ENCODE measurements at regions not wholly inside any gene's neighbourhood (a gene's known extent, or its start where the extent isn't known, plus 50 kb on each side); places are given as distances from the start of the nearest gene placed in this dataset.

DNA sequence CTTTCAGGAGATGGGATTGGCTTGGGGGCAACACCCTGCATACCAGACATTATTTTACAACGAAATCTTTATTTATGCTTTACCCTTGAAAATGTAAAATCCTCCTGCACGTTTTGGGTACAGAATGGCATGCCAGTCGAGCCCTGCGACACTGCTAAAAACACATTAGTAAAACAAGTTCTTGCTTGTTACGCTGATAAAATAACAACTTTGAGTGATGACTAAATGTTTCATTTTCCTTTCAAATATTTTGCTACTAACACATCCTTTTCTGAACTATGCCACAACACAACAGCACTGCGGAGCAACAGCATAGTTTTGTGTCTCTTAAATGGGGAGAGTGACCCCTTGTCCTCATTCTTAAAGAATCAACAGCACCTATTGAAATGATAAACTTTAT, 76.0 kb upstream of the SEMA3D start:
- no peaks in the 10 kb centered on the region for H4K20me1 ChIP-seq (replicated peaks; ENCODE audit: control insufficient read depth, insufficient read depth, low read length)
- no TSS peak for BruUV-seq (replicated peaks)
- ChIA-PET POLR2A (no interaction called here), CTCF (ENCODE audit: low intra/inter-chr PET ratio) (no interaction called here)
- TF ChIP-seq, protein P1, sequence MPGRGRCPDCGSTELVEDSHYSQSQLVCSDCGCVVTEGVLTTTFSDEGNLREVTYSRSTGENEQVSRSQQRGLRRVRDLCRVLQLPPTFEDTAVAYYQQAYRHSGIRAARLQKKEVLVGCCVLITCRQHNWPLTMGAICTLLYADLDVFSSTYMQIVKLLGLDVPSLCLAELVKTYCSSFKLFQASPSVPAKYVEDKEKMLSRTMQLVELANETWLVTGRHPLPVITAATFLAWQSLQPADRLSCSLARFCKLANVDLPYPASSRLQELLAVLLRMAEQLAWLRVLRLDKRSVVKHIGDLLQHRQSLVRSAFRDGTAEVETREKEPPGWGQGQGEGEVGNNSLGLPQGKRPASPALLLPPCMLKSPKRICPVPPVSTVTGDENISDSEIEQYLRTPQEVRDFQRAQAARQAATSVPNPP (IDR thresholded peaks at IDR 0.05; ENCODE audit: borderline replicate concordance, insufficient read depth, insufficient read length), result no peak
- no peak for TF ChIP-seq ETV6 (IDR thresholded peaks at IDR 0.05; ENCODE audit: borderline replicate concordance in 1 of 2, low read depth in 2 of 2, low read length in 1 of 2)
- no peak for TF ChIP-seq ETV6 (CRISPR knock-in tag; IDR thresholded peaks at IDR 0.05; ENCODE audit: borderline replicate concordance)
- no peak for TF ChIP-seq ARID3A (IDR thresholded peaks at IDR 0.05; ENCODE audit: borderline replicate concordance, low read depth, low read length)
- no peak for TF ChIP-seq NCOA4 (IDR thresholded peaks at IDR 0.05; ENCODE audit: partially characterized antibody)
- no peak for TF ChIP-seq ZC3H8 (IDR thresholded peaks at IDR 0.05)
- no peak for TF ChIP-seq EHMT2 (IDR thresholded peaks at IDR 0.05)
- no peak for TF ChIP-seq TCF15 (CRISPR knock-in tag; IDR thresholded peaks at IDR 0.05)
- TF ChIP-seq MIER1 (IDR thresholded peaks at IDR 0.05; ENCODE audit: low read depth), result no peak
- no peak for TF ChIP-seq YY1 (IDR thresholded peaks at IDR 0.05; ENCODE audit: borderline replicate concordance in 1 of 3, control insufficient read depth in 1 of 3, extremely low read depth in 1 of 3, insufficient read depth in 3 of 3, insufficient read length in 1 of 3, insufficient replicate concordance in 2 of 3, low read depth in 1 of 3, low read length in 2 of 3)
- no peak for TF ChIP-seq SMAD3 (CRISPR knock-in tag; conservative IDR thresholded peaks at IDR 0.05)
- TF ChIP-seq, protein P2, sequence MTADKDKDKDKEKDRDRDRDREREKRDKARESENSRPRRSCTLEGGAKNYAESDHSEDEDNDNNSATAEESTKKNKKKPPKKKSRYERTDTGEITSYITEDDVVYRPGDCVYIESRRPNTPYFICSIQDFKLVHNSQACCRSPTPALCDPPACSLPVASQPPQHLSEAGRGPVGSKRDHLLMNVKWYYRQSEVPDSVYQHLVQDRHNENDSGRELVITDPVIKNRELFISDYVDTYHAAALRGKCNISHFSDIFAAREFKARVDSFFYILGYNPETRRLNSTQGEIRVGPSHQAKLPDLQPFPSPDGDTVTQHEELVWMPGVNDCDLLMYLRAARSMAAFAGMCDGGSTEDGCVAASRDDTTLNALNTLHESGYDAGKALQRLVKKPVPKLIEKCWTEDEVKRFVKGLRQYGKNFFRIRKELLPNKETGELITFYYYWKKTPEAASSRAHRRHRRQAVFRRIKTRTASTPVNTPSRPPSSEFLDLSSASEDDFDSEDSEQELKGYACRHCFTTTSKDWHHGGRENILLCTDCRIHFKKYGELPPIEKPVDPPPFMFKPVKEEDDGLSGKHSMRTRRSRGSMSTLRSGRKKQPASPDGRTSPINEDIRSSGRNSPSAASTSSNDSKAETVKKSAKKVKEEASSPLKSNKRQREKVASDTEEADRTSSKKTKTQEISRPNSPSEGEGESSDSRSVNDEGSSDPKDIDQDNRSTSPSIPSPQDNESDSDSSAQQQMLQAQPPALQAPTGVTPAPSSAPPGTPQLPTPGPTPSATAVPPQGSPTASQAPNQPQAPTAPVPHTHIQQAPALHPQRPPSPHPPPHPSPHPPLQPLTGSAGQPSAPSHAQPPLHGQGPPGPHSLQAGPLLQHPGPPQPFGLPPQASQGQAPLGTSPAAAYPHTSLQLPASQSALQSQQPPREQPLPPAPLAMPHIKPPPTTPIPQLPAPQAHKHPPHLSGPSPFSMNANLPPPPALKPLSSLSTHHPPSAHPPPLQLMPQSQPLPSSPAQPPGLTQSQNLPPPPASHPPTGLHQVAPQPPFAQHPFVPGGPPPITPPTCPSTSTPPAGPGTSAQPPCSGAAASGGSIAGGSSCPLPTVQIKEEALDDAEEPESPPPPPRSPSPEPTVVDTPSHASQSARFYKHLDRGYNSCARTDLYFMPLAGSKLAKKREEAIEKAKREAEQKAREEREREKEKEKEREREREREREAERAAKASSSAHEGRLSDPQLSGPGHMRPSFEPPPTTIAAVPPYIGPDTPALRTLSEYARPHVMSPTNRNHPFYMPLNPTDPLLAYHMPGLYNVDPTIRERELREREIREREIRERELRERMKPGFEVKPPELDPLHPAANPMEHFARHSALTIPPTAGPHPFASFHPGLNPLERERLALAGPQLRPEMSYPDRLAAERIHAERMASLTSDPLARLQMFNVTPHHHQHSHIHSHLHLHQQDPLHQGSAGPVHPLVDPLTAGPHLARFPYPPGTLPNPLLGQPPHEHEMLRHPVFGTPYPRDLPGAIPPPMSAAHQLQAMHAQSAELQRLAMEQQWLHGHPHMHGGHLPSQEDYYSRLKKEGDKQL (CRISPR knock-in tag; IDR thresholded peaks at IDR 0.05; ENCODE audit: borderline replicate concordance), result no peak
- H3K36me3 ChIP-seq (ENCODE audit: control insufficient read depth, insufficient read depth, low read length), result no peaks in the 10 kb centered on the region
- ATAC-seq (no peak), FAIRE-seq (no peak), DNase-seq (ENCODE audit: extremely low read depth in 1 of 4, low spot score in 3 of 4) (no peak)
- no peaks in the 10 kb centered on the region for H3K9me1 ChIP-seq (ENCODE audit: control insufficient read depth, insufficient read depth, low read length)
- no peak overlapping the region for H2AFZ ChIP-seq (ENCODE audit: low read depth, low read length)
- H3K4me1 ChIP-seq (replicated peaks in 1 of 2; ENCODE audit: control insufficient read depth in 2 of 2, insufficient read depth in 2 of 2, low read length in 2 of 2), result no peaks in the 10 kb centered on the region
- H3K9ac ChIP-seq (ENCODE audit: insufficient read depth in 1 of 2, low read depth in 2 of 2, low read length in 2 of 2), result no peak overlapping the region
- no peak overlapping the region for H3K27ac ChIP-seq (ENCODE audit: extremely low read depth, low read depth, low read length)
- no peaks in the 10 kb centered on the region for H3K79me2 ChIP-seq (ENCODE audit: control insufficient read depth, insufficient read depth, low read length)
- no peaks in the 10 kb centered on the region for H3K27me3 ChIP-seq (ENCODE audit: control insufficient read depth in 2 of 2, insufficient read depth in 2 of 2, low read length in 2 of 2)
- WGBS (ENCODE audit: insufficient coverage, low coverage, missing lambda C conversion rate), result 4% methylated on average over 6 of the region's 6 CpGs
- no peak overlapping the region for H3K4me3 ChIP-seq
- no peaks in the 10 kb centered on the region for H3K9me3 ChIP-seq (replicated peaks; ENCODE audit: control insufficient read depth, insufficient read depth, low read depth, low read length)
- in situ Hi-C loops (cut with MboI) (no loop called here), intact Hi-C loops (cut with micrococcal nuclease) (no loop called here)
- no peak overlapping the region for H3K4me2 ChIP-seq (ENCODE audit: insufficient read depth, low read length)

Measured in K562 (cell line).